ENCODE measurements at regions not wholly inside any gene's neighbourhood (a gene's known extent, or its start where the extent isn't known, plus 50 kb on each side); places are given as distances from the start of the nearest gene placed in this dataset.

- TF ChIP-seq POLR2AphosphoS5 (IDR thresholded peaks at IDR 0.05; ENCODE audit: low read depth, low read length) (no peak), CTCF (IDR thresholded peaks at IDR 0.05) (no peak), REST (IDR thresholded peaks at IDR 0.05; ENCODE audit: insufficient read depth in 1 of 2, low read depth in 2 of 2, low read length in 1 of 2) (no peak), SIN3A (IDR thresholded peaks at IDR 0.05; ENCODE audit: borderline replicate concordance, insufficient read depth, low read depth, low read length) (no peak), TCF7L2 (IDR thresholded peaks at IDR 0.05; ENCODE audit: low read depth, low read length) (no peak)
Measured at GRCh38 chr20:40744818-40745175, 55.8 kb upstream of the MAFB start.

Data from Panc1 (cell line).